CD4-positive, alpha-beta T cell treated with Interleukin-15 for 1 hour (primary cell): ENCODE measurements at regions not wholly inside any gene's neighbourhood (a gene's known extent, or its start where the extent isn't known, plus 50 kb on each side); places are given as distances from the start of the nearest gene placed in this dataset.

Source experiments
- DNase-seq: peaks from one replicate; pipeline ENCODE4 v3.0.0-alpha.2; 2020

GRCh38 chr18:2301316-2301715, 270.0 kb downstream of the METTL4 start:
- DNase-seq, result no peak

GRCh38 chr18:2302012-2302411, 269.3 kb downstream of the METTL4 start:
- no peak for DNase-seq

- DNase-seq, result no peak
Observed at GRCh38 chr18:2302628-2303516, 268.4 kb downstream of the METTL4 start.

- no peak for DNase-seq
Observed at GRCh38 chr18:2303517-2304238, 267.6 kb downstream of the METTL4 start.

- DNase-seq, result no peak
Observed at GRCh38 chr18:2304378-2305175, 266.7 kb downstream of the METTL4 start.

- no peak for DNase-seq
Observed at GRCh38 chr18:2306606-2307005, 264.7 kb downstream of the METTL4 start.

- no peak for DNase-seq
Observed at GRCh38 chr18:2310886-2311285, 260.4 kb downstream of the METTL4 start.

GRCh38 chr18:2312440-2312839, 258.9 kb downstream of the METTL4 start:
- DNase-seq, result no peak

- no peak for DNase-seq
Observed at GRCh38 chr18:2313332-2313731, 258.0 kb downstream of the METTL4 start.

- no peak for DNase-seq
Observed at GRCh38 chr18:2316082-2316750, 255.1 kb downstream of the METTL4 start.

GRCh38 chr18:2316751-2317696, 254.3 kb downstream of the METTL4 start:
- DNase-seq, result no peak

GRCh38 chr18:2324459-2324858, 246.8 kb downstream of the METTL4 start:
- no peak for DNase-seq

- DNase-seq, result no peak
Observed at GRCh38 chr18:2325308-2325849, 245.9 kb downstream of the METTL4 start.

- DNase-seq, result no peak
Observed at GRCh38 chr18:2325933-2326332, 245.4 kb downstream of the METTL4 start.

- DNase-seq, result no peak
Observed at GRCh38 chr18:2326999-2327398, 244.3 kb downstream of the METTL4 start.

GRCh38 chr18:2330764-2331163, 240.5 kb downstream of the METTL4 start:
- DNase-seq, result no peak

GRCh38 chr18:2331491-2331890, 239.8 kb downstream of the METTL4 start:
- DNase-seq, result no peak

GRCh38 chr18:2336690-2337392, 234.5 kb downstream of the METTL4 start:
- no peak for DNase-seq

- peak; percentile 38 for DNase-seq
Observed at GRCh38 chr18:2337552-2338141, 233.7 kb downstream of the METTL4 start.

- no peak for DNase-seq
Observed at GRCh38 chr18:2338601-2339000, 232.7 kb downstream of the METTL4 start.
